ENCODE measurements at regions not wholly inside any gene's neighbourhood (a gene's known extent, or its start where the extent isn't known, plus 50 kb on each side); places are given as distances from the start of the nearest gene placed in this dataset.

GRCh38 chr9:25548847-25549246, 129.4 kb downstream of the TUSC1 start:
- Histone ChIP-seq H3K4me3 (no peak overlapping the region), H3K9me3 (no peaks in the 10 kb centered on the region), H3K27me3 (no peaks in the 10 kb centered on the region), H3K27ac (no peak overlapping the region), H3K4me1 (peaks cover 0 to 13% (median 0%) of the 10 kb centered on the region in 4 donors), H3K36me3 (no peaks in the 10 kb centered on the region)
- no peak for DNase-seq
- TF ChIP-seq, protein P1, sequence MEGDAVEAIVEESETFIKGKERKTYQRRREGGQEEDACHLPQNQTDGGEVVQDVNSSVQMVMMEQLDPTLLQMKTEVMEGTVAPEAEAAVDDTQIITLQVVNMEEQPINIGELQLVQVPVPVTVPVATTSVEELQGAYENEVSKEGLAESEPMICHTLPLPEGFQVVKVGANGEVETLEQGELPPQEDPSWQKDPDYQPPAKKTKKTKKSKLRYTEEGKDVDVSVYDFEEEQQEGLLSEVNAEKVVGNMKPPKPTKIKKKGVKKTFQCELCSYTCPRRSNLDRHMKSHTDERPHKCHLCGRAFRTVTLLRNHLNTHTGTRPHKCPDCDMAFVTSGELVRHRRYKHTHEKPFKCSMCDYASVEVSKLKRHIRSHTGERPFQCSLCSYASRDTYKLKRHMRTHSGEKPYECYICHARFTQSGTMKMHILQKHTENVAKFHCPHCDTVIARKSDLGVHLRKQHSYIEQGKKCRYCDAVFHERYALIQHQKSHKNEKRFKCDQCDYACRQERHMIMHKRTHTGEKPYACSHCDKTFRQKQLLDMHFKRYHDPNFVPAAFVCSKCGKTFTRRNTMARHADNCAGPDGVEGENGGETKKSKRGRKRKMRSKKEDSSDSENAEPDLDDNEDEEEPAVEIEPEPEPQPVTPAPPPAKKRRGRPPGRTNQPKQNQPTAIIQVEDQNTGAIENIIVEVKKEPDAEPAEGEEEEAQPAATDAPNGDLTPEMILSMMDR (IDR thresholded peaks at IDR 0.05) = no peak
- intact Hi-C loops (cut with DNase I; ENCODE audit: low total_unique reads) = no loop called here

DNA sequence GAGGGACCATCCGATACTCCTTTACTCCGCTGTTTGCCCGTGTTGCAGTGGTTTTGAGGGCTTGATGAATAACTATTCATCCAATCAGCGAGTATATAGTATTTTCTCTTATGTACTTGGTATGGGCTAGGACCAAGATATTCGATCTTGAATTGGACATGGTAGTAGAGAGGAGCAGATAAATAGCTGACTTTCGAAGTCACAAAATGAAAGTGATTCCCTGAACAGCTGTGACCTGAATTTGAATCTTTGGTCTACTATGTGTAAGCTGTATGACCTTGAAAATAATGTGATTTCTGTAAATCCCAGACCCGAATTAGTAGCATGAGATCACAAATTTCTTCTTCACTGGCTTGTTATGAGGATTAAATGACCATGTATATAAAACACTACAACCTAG, 134.4 kb downstream of the TUSC1 start:
- no peak for DNase-seq
- Histone ChIP-seq H3K27ac (no peak overlapping the region), H3K9me3 (no peaks in the 10 kb centered on the region), H3K36me3 (no peaks in the 10 kb centered on the region), H3K4me1 (no peaks in the 10 kb centered on the region), H3K27me3 (no peaks in the 10 kb centered on the region), H3K4me3 (no peak overlapping the region)
- intact Hi-C loops (cut with DNase I; ENCODE audit: low total_unique reads) = no loop called here
- TF ChIP-seq, protein P1 (IDR thresholded peaks at IDR 0.05) = no peak

DNA sequence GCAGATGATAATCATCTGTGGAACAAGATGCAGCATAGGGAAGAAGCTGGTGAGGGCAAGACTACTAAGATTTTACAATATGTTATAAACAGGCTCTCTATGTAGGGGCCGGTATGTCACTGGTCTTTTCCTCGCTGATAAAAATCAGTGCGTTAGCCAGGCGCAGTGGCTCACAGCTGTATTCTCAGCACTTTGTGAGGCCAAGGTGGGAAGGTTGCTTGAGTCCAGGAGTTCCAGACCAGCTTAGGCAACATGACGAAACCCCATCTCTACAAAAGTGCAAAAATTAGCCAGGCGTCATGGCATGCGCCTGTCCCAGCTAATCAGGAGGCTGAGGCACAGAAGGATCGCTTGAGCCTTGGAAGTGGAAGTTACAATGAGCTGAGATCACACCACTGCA, 135.9 kb downstream of the TUSC1 start:
- no peaks in the 10 kb centered on the region for H3K27me3 ChIP-seq
- H3K9me3 ChIP-seq = no peaks in the 10 kb centered on the region
- H3K27ac ChIP-seq = no peak overlapping the region
- peaks cover 0 to 12% (median 5%) of the 10 kb centered on the region in 4 donors for H3K4me1 ChIP-seq
- intact Hi-C loops (cut with DNase I; ENCODE audit: low total_unique reads) = no loop called here
- no peaks in the 10 kb centered on the region for H3K36me3 ChIP-seq
- TF ChIP-seq, protein P1 (IDR thresholded peaks at IDR 0.05) = no peak
- no peak overlapping the region for H3K4me3 ChIP-seq
- no peak for DNase-seq

DNA sequence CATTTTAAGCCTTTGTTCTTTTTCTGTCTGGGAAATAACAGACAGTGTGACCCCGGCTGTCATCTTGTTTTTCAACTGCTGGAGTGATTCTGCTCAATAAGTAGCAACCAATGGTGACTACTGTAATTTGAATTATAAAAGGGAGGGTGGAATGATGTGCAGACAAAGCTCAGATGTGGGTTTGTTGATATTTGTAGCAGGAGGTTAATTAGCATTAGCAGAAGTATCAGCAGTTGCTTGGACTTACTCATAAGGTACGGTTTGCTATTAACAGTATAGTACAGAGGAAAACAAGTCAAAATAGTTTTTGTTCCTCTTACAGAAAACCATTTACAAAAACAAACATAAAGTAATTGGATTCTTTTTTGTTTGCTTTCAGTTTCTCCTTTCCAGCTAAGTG, 140.4 kb downstream of the TUSC1 start:
- Histone ChIP-seq H3K27me3 (no peaks in the 10 kb centered on the region), H3K9me3 (no peaks in the 10 kb centered on the region), H3K27ac (peak overlapping the region in 1 of 2 donors; percentile 30), H3K4me3 (peak overlapping the region in 1 of 2 donors; percentile 27), H3K36me3 (no peaks in the 10 kb centered on the region), H3K4me1 (peaks cover 0 to 19% (median 8%) of the 10 kb centered on the region in 4 donors)
- TF ChIP-seq, protein P1 (IDR thresholded peaks at IDR 0.05) = no peak
- intact Hi-C loops (cut with DNase I; ENCODE audit: low total_unique reads) = no loop called here
- DNase-seq = no peak

GRCh38 chr9:25519286-25519685, 159.0 kb downstream of the TUSC1 start:
- no peak overlapping the region for H3K27ac ChIP-seq
- DNase-seq = no peak
- H3K9me3 ChIP-seq = no peaks in the 10 kb centered on the region
- H3K4me3 ChIP-seq = no peak overlapping the region
- no peaks in the 10 kb centered on the region for H3K27me3 ChIP-seq
- TF ChIP-seq, protein P1 (IDR thresholded peaks at IDR 0.05) = no peak
- no peaks in the 10 kb centered on the region for H3K36me3 ChIP-seq
- intact Hi-C loops (cut with DNase I; ENCODE audit: low total_unique reads) = no loop called here
- H3K4me1 ChIP-seq = no peaks in the 10 kb centered on the region

DNA sequence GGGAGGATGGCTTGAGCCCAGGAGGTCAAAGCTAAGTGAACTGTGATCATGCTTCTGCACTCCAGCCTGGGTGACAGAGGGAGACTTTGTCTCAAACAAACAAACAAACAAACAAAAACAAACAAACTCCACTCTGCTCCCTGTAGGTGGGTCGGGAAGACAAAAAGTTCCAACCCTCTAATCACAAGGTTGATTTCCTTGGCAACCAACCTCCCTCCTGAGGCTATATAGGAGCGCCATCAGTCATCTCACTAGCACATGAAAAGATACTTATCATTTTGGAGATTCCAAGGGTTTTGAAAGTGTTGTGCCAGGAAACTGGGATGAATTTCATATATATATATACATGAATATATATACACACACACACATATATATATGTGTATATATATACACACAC, 160.5 kb downstream of the TUSC1 start:
- intact Hi-C loops (cut with DNase I; ENCODE audit: low total_unique reads) = no loop called here
- DNase-seq = no peak
- TF ChIP-seq, protein P1 (IDR thresholded peaks at IDR 0.05) = no peak
- no peak overlapping the region for H3K27ac ChIP-seq
- H3K4me3 ChIP-seq = no peak overlapping the region
- H3K27me3 ChIP-seq = no peaks in the 10 kb centered on the region
- H3K9me3 ChIP-seq = no peaks in the 10 kb centered on the region
- no peaks in the 10 kb centered on the region for H3K36me3 ChIP-seq
- H3K4me1 ChIP-seq = no peaks in the 10 kb centered on the region
